ENCODE measurements at regions not wholly inside any gene's neighbourhood (a gene's known extent, or its start where the extent isn't known, plus 50 kb on each side); places are given as distances from the start of the nearest gene placed in this dataset.

GRCh38 chr5:51465165-51465564 is 81.9 kb downstream of the ISL1 start:
- H3K9ac ChIP-seq (ENCODE audit: low read length) = peak overlapping the region; percentile 45
- H3K27me3 ChIP-seq (ENCODE audit: insufficient read depth, low read depth, low read length) = no peaks in the 10 kb centered on the region
- peak overlapping the region; percentile 42 for H3K4me3 ChIP-seq (ENCODE audit: low read length)
- peak overlapping the region; percentile 59 for H3K4me2 ChIP-seq (ENCODE audit: low read length)
- H3K27ac ChIP-seq (ENCODE audit: low read length) = peak overlapping the region; percentile 34
- H4K20me1 ChIP-seq (ENCODE audit: insufficient read depth) = no peaks in the 10 kb centered on the region
- no peaks in the 10 kb centered on the region for H3K36me3 ChIP-seq (ENCODE audit: insufficient read depth, low read length)
- no peaks in the 10 kb centered on the region for H3K9me3 ChIP-seq (ENCODE audit: low read length)
- H3K79me2 ChIP-seq (replicated peaks; ENCODE audit: insufficient read depth, low read length) = no peaks in the 10 kb centered on the region
- no peaks in the 10 kb centered on the region for H3K9me2 ChIP-seq (ENCODE audit: insufficient read depth, low read length)
- peak overlapping the region; percentile 29 for H2AFZ ChIP-seq (ENCODE audit: low read depth, low read length)
- TF ChIP-seq SMC3 (conservative IDR thresholded peaks at IDR 0.05; ENCODE audit: poor library complexity) = no peak
- no peak for TF ChIP-seq MXI1 (conservative IDR thresholded peaks at IDR 0.05; ENCODE audit: poor library complexity, severe bottlenecking)
- no peak for TF ChIP-seq TAF1 (IDR thresholded peaks at IDR 0.05; ENCODE audit: low read depth)
- TF ChIP-seq, protein P1, sequence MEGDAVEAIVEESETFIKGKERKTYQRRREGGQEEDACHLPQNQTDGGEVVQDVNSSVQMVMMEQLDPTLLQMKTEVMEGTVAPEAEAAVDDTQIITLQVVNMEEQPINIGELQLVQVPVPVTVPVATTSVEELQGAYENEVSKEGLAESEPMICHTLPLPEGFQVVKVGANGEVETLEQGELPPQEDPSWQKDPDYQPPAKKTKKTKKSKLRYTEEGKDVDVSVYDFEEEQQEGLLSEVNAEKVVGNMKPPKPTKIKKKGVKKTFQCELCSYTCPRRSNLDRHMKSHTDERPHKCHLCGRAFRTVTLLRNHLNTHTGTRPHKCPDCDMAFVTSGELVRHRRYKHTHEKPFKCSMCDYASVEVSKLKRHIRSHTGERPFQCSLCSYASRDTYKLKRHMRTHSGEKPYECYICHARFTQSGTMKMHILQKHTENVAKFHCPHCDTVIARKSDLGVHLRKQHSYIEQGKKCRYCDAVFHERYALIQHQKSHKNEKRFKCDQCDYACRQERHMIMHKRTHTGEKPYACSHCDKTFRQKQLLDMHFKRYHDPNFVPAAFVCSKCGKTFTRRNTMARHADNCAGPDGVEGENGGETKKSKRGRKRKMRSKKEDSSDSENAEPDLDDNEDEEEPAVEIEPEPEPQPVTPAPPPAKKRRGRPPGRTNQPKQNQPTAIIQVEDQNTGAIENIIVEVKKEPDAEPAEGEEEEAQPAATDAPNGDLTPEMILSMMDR (IDR thresholded peaks at IDR 0.05; ENCODE audit: poor library complexity, severe bottlenecking) = no peak
- no peak for TF ChIP-seq POLR2AphosphoS5 (IDR thresholded peaks at IDR 0.05)
- no peak for TF ChIP-seq REST (IDR thresholded peaks at IDR 0.05; ENCODE audit: borderline replicate concordance)
- TF ChIP-seq EZH2 (IDR thresholded peaks at IDR 0.05; ENCODE audit: borderline replicate concordance, insufficient read depth, low read length, poor library complexity, severe bottlenecking) = no peak
- TF ChIP-seq EP300 (conservative IDR thresholded peaks at IDR 0.05; ENCODE audit: poor library complexity, severe bottlenecking) = no peak
- no peak for TF ChIP-seq RAD21 (conservative IDR thresholded peaks at IDR 0.05)
- H3F3A ChIP-seq (ENCODE audit: insufficient read depth, low read length, poor library complexity, severe bottlenecking) = no peaks in the 10 kb centered on the region

DNA sequence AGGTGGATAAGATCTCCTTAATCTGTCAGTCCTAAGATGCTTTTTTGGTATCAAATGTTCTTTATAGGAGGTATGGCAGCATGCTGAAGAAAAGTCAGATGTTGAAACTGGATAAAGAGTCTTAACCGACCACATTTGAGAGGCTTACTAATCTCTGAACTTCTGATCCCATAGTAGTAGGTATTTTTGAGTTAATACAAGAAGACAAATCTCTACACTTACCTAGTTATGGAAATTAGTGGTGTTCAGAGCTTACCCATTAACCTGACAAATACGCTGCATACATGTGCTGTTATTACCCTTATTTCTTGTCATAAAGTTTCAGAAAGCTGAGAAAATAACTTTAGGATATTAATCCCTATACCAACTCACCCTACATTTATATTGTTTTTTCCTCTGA is 83.0 kb downstream of the ISL1 start:
- no peaks in the 10 kb centered on the region for H3K79me2 ChIP-seq (replicated peaks; ENCODE audit: insufficient read depth, low read length)
- H3F3A ChIP-seq (ENCODE audit: insufficient read depth, low read length, poor library complexity, severe bottlenecking) = no peaks in the 10 kb centered on the region
- no peaks in the 10 kb centered on the region for H3K27me3 ChIP-seq (ENCODE audit: insufficient read depth, low read depth, low read length)
- TF ChIP-seq RAD21 (conservative IDR thresholded peaks at IDR 0.05) (no peak), EP300 (conservative IDR thresholded peaks at IDR 0.05; ENCODE audit: poor library complexity, severe bottlenecking) (no peak), POLR2AphosphoS5 (IDR thresholded peaks at IDR 0.05) (no peak), TAF1 (IDR thresholded peaks at IDR 0.05; ENCODE audit: low read depth) (no peak), EZH2 (IDR thresholded peaks at IDR 0.05; ENCODE audit: borderline replicate concordance, insufficient read depth, low read length, poor library complexity, severe bottlenecking) (no peak), REST (IDR thresholded peaks at IDR 0.05; ENCODE audit: borderline replicate concordance) (no peak), SMC3 (conservative IDR thresholded peaks at IDR 0.05; ENCODE audit: poor library complexity) (no peak), MXI1 (conservative IDR thresholded peaks at IDR 0.05; ENCODE audit: poor library complexity, severe bottlenecking) (no peak)
- TF ChIP-seq, protein P1 (IDR thresholded peaks at IDR 0.05; ENCODE audit: poor library complexity, severe bottlenecking) = no peak
- H3K4me3 ChIP-seq (ENCODE audit: low read length) = no peak overlapping the region
- H2AFZ ChIP-seq (ENCODE audit: low read depth, low read length) = no peak overlapping the region
- H3K9me3 ChIP-seq (ENCODE audit: low read length) = no peaks in the 10 kb centered on the region
- H3K9me2 ChIP-seq (ENCODE audit: insufficient read depth, low read length) = no peaks in the 10 kb centered on the region
- no peak overlapping the region for H3K9ac ChIP-seq (ENCODE audit: low read length)
- no peaks in the 10 kb centered on the region for H3K36me3 ChIP-seq (ENCODE audit: insufficient read depth, low read length)
- H3K27ac ChIP-seq (ENCODE audit: low read length) = no peak overlapping the region
- no peaks in the 10 kb centered on the region for H4K20me1 ChIP-seq (ENCODE audit: insufficient read depth)
- no peak overlapping the region for H3K4me2 ChIP-seq (ENCODE audit: low read length)

Data from neural cell (in vitro differentiated cells).